ENCODE measurements at regions not wholly inside any gene's neighbourhood (a gene's known extent, or its start where the extent isn't known, plus 50 kb on each side); places are given as distances from the start of the nearest gene placed in this dataset.
A peak's percentile ranks its signal among the peaks of the same experiment; 100 is the strongest.

DNA sequence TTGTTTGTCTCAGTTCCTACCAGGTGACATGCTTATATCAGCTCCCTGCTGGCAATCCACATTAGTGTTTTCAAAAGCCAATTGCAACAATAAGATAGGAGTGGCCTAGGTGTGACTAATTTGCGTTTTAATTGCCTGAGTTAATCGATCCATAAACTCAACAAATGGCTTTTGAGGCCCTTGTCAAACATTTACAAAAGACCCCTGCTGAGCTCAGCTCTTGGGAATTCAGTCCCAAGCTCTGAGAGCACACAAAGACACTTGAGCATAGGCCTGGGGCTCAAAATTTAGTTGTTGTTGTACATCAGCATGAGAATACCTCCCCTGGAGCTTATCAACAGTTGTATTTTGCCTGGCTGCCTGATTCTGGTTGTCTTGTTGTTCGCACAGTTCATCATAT, 1134.4 kb upstream of the TSPY4 start:
- H3K4me2 ChIP-seq (ENCODE audit: low read length) = no peak overlapping the region
- H3K27me3 ChIP-seq (ENCODE audit: insufficient read depth, low read length, poor library complexity) = no peaks in the 10 kb centered on the region
- no peak overlapping the region for H3K4me3 ChIP-seq (ENCODE audit: low read length)
- no peak overlapping the region for H3K23ac ChIP-seq (ENCODE audit: low read length)
- H2BK120ac ChIP-seq (ENCODE audit: low read depth, low read length) = no peak overlapping the region
- no peaks in the 10 kb centered on the region for H3K36me3 ChIP-seq (ENCODE audit: control insufficient read depth, insufficient read depth, low read length)
- H2BK5ac ChIP-seq (ENCODE audit: low read length) = no peak overlapping the region
- H3K4me1 ChIP-seq (ENCODE audit: control insufficient read depth, low read depth, low read length) = no peaks in the 10 kb centered on the region
- no peak overlapping the region for H4K5ac ChIP-seq (ENCODE audit: low read length)
- H2AK5ac ChIP-seq (ENCODE audit: low read length) = no peak overlapping the region
- no CpG with 5 or more reads among the region's 3 CpGs for WGBS (ENCODE audit: extremely low coverage, insufficient coverage, low lambda C conversion rate)
- no peak overlapping the region for H3K27ac ChIP-seq (ENCODE audit: low read depth, low read length)
- peak; percentile 7 for DNase-seq
- no peak overlapping the region for H3K4ac ChIP-seq (ENCODE audit: low read depth, low read length)
- H4K8ac ChIP-seq (ENCODE audit: low read depth, low read length) = no peak overlapping the region
- no peaks in the 10 kb centered on the region for H3K79me2 ChIP-seq (ENCODE audit: control insufficient read depth, insufficient read depth, low read length)
- no peak overlapping the region for H3K9ac ChIP-seq (ENCODE audit: low read length)
- H2BK15ac ChIP-seq (replicated peaks; ENCODE audit: low read depth) = no peak overlapping the region
- no peak overlapping the region for H3K56ac ChIP-seq (ENCODE audit: low read length)
- no peak overlapping the region for H3K18ac ChIP-seq (ENCODE audit: low read length)
- H3K79me1 ChIP-seq (ENCODE audit: low read length) = no peaks in the 10 kb centered on the region

DNA sequence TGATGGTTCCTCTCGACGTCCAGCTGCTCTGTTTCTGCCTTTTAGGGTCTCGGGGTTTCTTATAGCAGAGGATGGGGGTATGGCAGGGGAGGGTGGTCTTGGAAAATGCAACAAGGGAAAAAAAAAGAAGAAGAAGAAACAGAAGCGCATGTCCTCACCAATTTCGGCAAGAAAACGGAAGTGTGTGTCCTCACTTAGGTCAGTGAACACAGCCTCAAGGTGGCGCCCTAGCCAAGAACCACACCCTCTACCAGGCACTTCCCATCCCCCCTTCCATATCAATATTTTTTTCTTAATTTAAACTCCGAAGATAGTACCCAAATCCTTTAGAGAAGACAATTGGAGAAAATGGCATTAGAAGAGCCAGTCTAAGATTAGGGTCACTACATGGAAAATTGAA, 1096.1 kb upstream of the TSPY4 start:
- H3K36me3 ChIP-seq (ENCODE audit: control insufficient read depth, insufficient read depth, low read length) = no peaks in the 10 kb centered on the region

DNA sequence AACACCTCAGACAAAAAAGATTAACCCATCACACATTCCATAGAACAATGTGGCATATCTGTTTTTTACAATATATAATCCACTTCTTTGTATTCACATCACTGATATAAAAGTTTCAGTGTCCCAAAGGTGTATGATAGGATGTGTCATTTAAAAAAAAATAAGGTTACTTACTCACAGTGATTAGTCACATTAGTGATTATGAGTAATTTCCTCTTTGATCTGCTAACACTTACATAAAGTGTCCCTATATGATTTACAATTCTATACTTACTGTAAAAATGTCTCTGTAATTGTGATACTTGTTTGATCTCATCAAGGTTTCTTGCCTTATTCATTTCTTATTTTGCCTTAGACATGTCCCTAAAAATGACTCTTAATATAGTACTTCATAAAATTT, 1063.5 kb upstream of the TSPY4 start:
- Histone ChIP-seq H3K4ac (ENCODE audit: low read depth, low read length) (no peak overlapping the region), H3K27ac (ENCODE audit: low read depth, low read length) (no peak overlapping the region), H2BK5ac (ENCODE audit: low read length) (no peak overlapping the region)

More for the DNA sequence above, 1096.1 kb upstream of the TSPY4 start:
- no peak overlapping the region for H4K8ac ChIP-seq (ENCODE audit: low read depth, low read length)
- no peak overlapping the region for H3K27ac ChIP-seq (ENCODE audit: low read depth, low read length)
- DNase-seq = no peak
- H3K79me1 ChIP-seq (ENCODE audit: low read length) = no peaks in the 10 kb centered on the region
- H2BK15ac ChIP-seq (replicated peaks; ENCODE audit: low read depth) = no peak overlapping the region
- H3K56ac ChIP-seq (ENCODE audit: low read length) = no peak overlapping the region
- H3K27me3 ChIP-seq (ENCODE audit: insufficient read depth, low read length, poor library complexity) = no peaks in the 10 kb centered on the region
- H3K4me1 ChIP-seq (ENCODE audit: control insufficient read depth, low read depth, low read length) = no peaks in the 10 kb centered on the region
- no peak overlapping the region for H4K5ac ChIP-seq (ENCODE audit: low read length)
- H3K23ac ChIP-seq (ENCODE audit: low read length) = no peak overlapping the region
- H3K4ac ChIP-seq (ENCODE audit: low read depth, low read length) = no peak overlapping the region
- H3K18ac ChIP-seq (ENCODE audit: low read length) = no peak overlapping the region
- H3K9ac ChIP-seq (ENCODE audit: low read length) = no peak overlapping the region
- WGBS (ENCODE audit: extremely low coverage, insufficient coverage, low lambda C conversion rate) = no CpG with 5 or more reads among the region's 8 CpGs
- H3K4me2 ChIP-seq (ENCODE audit: low read length) = no peak overlapping the region
- no peak overlapping the region for H2BK120ac ChIP-seq (ENCODE audit: low read depth, low read length)
- H3K4me3 ChIP-seq (ENCODE audit: low read length) = no peak overlapping the region
- H2AK5ac ChIP-seq (ENCODE audit: low read length) = no peak overlapping the region
- H3K79me2 ChIP-seq (ENCODE audit: control insufficient read depth, insufficient read depth, low read length) = no peaks in the 10 kb centered on the region
- no peak overlapping the region for H2BK5ac ChIP-seq (ENCODE audit: low read length)

DNA sequence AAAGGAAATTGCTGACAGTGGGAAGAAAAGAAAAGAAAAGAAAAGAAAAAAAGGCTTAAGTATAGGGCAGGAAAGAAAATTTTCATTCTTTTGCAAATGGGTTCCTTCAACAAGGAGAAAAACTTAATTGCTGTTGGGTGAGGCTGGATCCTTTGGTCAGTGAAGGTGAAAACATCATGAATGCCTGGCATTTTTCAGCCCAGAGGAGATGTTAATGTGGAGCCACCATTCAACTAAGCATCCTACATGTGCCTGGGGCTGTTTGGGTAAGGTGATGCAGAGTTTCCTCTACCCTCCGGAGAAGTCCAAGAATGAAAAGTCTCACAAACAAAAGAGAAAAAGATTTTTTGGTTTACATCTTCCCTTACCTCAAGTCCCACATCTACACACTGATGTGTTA, 1032.2 kb upstream of the TSPY4 start:
- DNase-seq = peak; percentile 19
- no peaks in the 10 kb centered on the region for H3K79me2 ChIP-seq (ENCODE audit: control insufficient read depth, insufficient read depth, low read length)

More for the DNA sequence above, 1063.5 kb upstream of the TSPY4 start:
- DNase-seq = no peak
- Histone ChIP-seq H3K36me3 (ENCODE audit: control insufficient read depth, insufficient read depth, low read length) (no peaks in the 10 kb centered on the region), H3K4me3 (ENCODE audit: low read length) (no peak overlapping the region), H3K18ac (ENCODE audit: low read length) (no peak overlapping the region), H2AK5ac (ENCODE audit: low read length) (no peak overlapping the region), H2BK15ac (replicated peaks; ENCODE audit: low read depth) (no peak overlapping the region), H4K5ac (ENCODE audit: low read length) (no peak overlapping the region), H3K56ac (ENCODE audit: low read length) (no peak overlapping the region), H3K79me1 (ENCODE audit: low read length) (no peaks in the 10 kb centered on the region), H3K9ac (ENCODE audit: low read length) (no peak overlapping the region), H3K4me2 (ENCODE audit: low read length) (no peak overlapping the region), H4K8ac (ENCODE audit: low read depth, low read length) (no peak overlapping the region), H2BK120ac (ENCODE audit: low read depth, low read length) (no peak overlapping the region), H3K27me3 (ENCODE audit: insufficient read depth, low read length, poor library complexity) (no peaks in the 10 kb centered on the region), H3K4me1 (ENCODE audit: control insufficient read depth, low read depth, low read length) (no peaks in the 10 kb centered on the region), H3K23ac (ENCODE audit: low read length) (no peak overlapping the region), H3K79me2 (ENCODE audit: control insufficient read depth, insufficient read depth, low read length) (no peaks in the 10 kb centered on the region)

DNA sequence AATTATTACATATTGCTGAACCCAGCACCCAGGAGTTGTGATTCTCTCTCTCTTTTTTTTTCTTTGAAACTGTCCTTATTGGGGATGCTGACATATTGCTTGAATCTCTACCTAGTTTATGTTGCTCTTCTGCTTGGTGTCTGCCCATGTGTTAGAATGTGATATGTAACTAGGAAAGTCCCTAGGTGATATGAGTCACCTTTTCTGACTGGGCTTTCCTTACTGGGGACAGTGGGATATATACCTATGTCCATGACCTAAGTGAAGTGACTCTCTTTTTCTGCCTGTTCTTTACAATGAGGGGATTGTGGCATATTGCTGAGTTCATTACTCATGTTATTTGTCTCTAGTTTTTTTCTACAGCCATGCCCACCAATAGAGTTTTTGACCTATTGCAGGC, 1013.2 kb upstream of the TSPY4 start:
- no peak overlapping the region for H3K9ac ChIP-seq (ENCODE audit: low read length)
- no peak overlapping the region for H2AK5ac ChIP-seq (ENCODE audit: low read length)
- H3K36me3 ChIP-seq (ENCODE audit: control insufficient read depth, insufficient read depth, low read length) = no peaks in the 10 kb centered on the region
- H3K27me3 ChIP-seq (ENCODE audit: insufficient read depth, low read length, poor library complexity) = no peaks in the 10 kb centered on the region
- H2BK5ac ChIP-seq (ENCODE audit: low read length) = no peak overlapping the region
- no peaks in the 10 kb centered on the region for H3K79me1 ChIP-seq (ENCODE audit: low read length)
- no peak overlapping the region for H3K4me3 ChIP-seq (ENCODE audit: low read length)
- H3K23ac ChIP-seq (ENCODE audit: low read length) = no peak overlapping the region
- no peak overlapping the region for H3K56ac ChIP-seq (ENCODE audit: low read length)
- H3K79me2 ChIP-seq (ENCODE audit: control insufficient read depth, insufficient read depth, low read length) = no peaks in the 10 kb centered on the region
- H3K4me1 ChIP-seq (ENCODE audit: control insufficient read depth, low read depth, low read length) = no peaks in the 10 kb centered on the region
- H3K4ac ChIP-seq (ENCODE audit: low read depth, low read length) = no peak overlapping the region
- no peak overlapping the region for H3K4me2 ChIP-seq (ENCODE audit: low read length)
- DNase-seq = no peak
- H3K27ac ChIP-seq (ENCODE audit: low read depth, low read length) = no peak overlapping the region
- H4K5ac ChIP-seq (ENCODE audit: low read length) = no peak overlapping the region
- no peak overlapping the region for H2BK15ac ChIP-seq (replicated peaks; ENCODE audit: low read depth)
- H2BK120ac ChIP-seq (ENCODE audit: low read depth, low read length) = no peak overlapping the region
- H4K8ac ChIP-seq (ENCODE audit: low read depth, low read length) = no peak overlapping the region
- H3K18ac ChIP-seq (ENCODE audit: low read length) = no peak overlapping the region

More for the DNA sequence above, 1032.2 kb upstream of the TSPY4 start:
- Histone ChIP-seq H4K5ac (ENCODE audit: low read length) (no peak overlapping the region), H3K4me1 (ENCODE audit: control insufficient read depth, low read depth, low read length) (no peaks in the 10 kb centered on the region), H3K56ac (ENCODE audit: low read length) (no peak overlapping the region), H4K8ac (ENCODE audit: low read depth, low read length) (no peak overlapping the region), H3K79me1 (ENCODE audit: low read length) (no peaks in the 10 kb centered on the region), H2BK120ac (ENCODE audit: low read depth, low read length) (no peak overlapping the region), H3K4me3 (ENCODE audit: low read length) (no peak overlapping the region), H3K36me3 (ENCODE audit: control insufficient read depth, insufficient read depth, low read length) (no peaks in the 10 kb centered on the region), H3K9ac (ENCODE audit: low read length) (no peak overlapping the region), H3K4me2 (ENCODE audit: low read length) (no peak overlapping the region), H2AK5ac (ENCODE audit: low read length) (no peak overlapping the region), H3K27me3 (ENCODE audit: insufficient read depth, low read length, poor library complexity) (no peaks in the 10 kb centered on the region), H3K18ac (ENCODE audit: low read length) (no peak overlapping the region), H2BK15ac (replicated peaks; ENCODE audit: low read depth) (no peak overlapping the region), H3K4ac (ENCODE audit: low read depth, low read length) (no peak overlapping the region), H3K23ac (ENCODE audit: low read length) (no peak overlapping the region), H2BK5ac (ENCODE audit: low read length) (no peak overlapping the region), H3K27ac (ENCODE audit: low read depth, low read length) (no peak overlapping the region)
- no CpG with 5 or more reads among the region's 1 CpG for WGBS (ENCODE audit: extremely low coverage, insufficient coverage, low lambda C conversion rate)

DNA sequence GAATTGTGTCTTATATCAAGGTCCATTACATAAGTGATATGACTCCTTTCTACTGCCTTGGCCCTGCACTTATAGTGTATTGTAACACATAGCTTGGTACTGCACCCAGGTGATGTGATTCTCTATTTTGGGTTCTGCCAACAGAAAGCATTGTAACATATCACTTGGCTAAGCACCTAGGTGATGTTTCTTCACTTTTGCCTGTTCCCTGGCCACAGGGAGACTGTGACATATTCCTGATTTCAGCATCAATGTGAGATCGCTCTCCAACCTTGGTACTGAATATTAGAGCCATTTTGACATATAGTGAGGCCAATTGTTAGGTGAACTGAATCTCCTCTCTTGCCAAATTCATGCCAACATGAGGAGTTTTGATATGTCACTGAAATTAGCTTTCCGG, 1010.3 kb upstream of the TSPY4 start:
- Histone ChIP-seq H2BK15ac (replicated peaks; ENCODE audit: low read depth) (no peak overlapping the region), H3K56ac (ENCODE audit: low read length) (no peak overlapping the region), H3K79me2 (ENCODE audit: control insufficient read depth, insufficient read depth, low read length) (no peaks in the 10 kb centered on the region), H3K4ac (ENCODE audit: low read depth, low read length) (no peak overlapping the region), H3K23ac (ENCODE audit: low read length) (no peak overlapping the region), H4K5ac (ENCODE audit: low read length) (no peak overlapping the region), H3K9ac (ENCODE audit: low read length) (no peak overlapping the region), H3K4me2 (ENCODE audit: low read length) (no peak overlapping the region), H3K4me3 (ENCODE audit: low read length) (no peak overlapping the region), H2BK120ac (ENCODE audit: low read depth, low read length) (no peak overlapping the region), H3K27me3 (ENCODE audit: insufficient read depth, low read length, poor library complexity) (no peaks in the 10 kb centered on the region), H2AK5ac (ENCODE audit: low read length) (no peak overlapping the region), H3K79me1 (ENCODE audit: low read length) (no peaks in the 10 kb centered on the region), H3K18ac (ENCODE audit: low read length) (no peak overlapping the region), H4K8ac (ENCODE audit: low read depth, low read length) (no peak overlapping the region), H2BK5ac (ENCODE audit: low read length) (no peak overlapping the region), H3K36me3 (ENCODE audit: control insufficient read depth, insufficient read depth, low read length) (no peaks in the 10 kb centered on the region), H3K4me1 (ENCODE audit: control insufficient read depth, low read depth, low read length) (no peaks in the 10 kb centered on the region), H3K27ac (ENCODE audit: low read depth, low read length) (no peak overlapping the region)
- WGBS (ENCODE audit: extremely low coverage, insufficient coverage, low lambda C conversion rate) = no CpG with 5 or more reads among the region's 2 CpGs
- no peak for DNase-seq
